WTC11 (cell line): ENCODE measurements at regions not wholly inside any gene's neighbourhood (a gene's known extent, or its start where the extent isn't known, plus 50 kb on each side); places are given as distances from the start of the nearest gene placed in this dataset.
"Not testable (repeated sequence)": the region's sequence is repeated elsewhere in the genome, so short reads cannot be mapped to it uniquely, and the experiment has no call there.

Experiments
- AFF4 ChIP-seq: sonication (generic); formaldehyde crosslinking; IDR thresholded peaks from 2 replicates; pipeline ENCODE4 v1.8.1; 2023; ENCODE audit warnings: mild to moderate bottlenecking, missing genetic modification reagents, borderline replicate concordance
- CTCF ChIP-seq: fragments of 200-600 bp; IDR thresholded peaks from 2 replicates; pipeline ENCODE4 v1.8.0; 2022; ENCODE audit warnings: antibody characterized with exemption
- FOXK1 ChIP-seq: sonication (generic); formaldehyde crosslinking; IDR thresholded peaks from 2 replicates; pipeline ENCODE4 v1.8.0; 2022; ENCODE audit warnings: mild to moderate bottlenecking, moderate library complexity, missing genetic modification reagents
- TF ChIP-seq, protein P1 (sequence below): sonication (generic); formaldehyde crosslinking; IDR thresholded peaks from 2 replicates; pipeline ENCODE4 v1.8.1; 2022; ENCODE audit warnings: mild to moderate bottlenecking, moderate library complexity, missing genetic modification reagents

- TF ChIP-seq, protein P1, sequence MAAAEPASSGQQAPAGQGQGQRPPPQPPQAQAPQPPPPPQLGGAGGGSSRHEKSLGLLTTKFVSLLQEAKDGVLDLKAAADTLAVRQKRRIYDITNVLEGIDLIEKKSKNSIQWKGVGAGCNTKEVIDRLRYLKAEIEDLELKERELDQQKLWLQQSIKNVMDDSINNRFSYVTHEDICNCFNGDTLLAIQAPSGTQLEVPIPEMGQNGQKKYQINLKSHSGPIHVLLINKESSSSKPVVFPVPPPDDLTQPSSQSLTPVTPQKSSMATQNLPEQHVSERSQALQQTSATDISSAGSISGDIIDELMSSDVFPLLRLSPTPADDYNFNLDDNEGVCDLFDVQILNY (CRISPR knock-in tag), result not testable (repeated sequence)
- not testable (repeated sequence) for TF ChIP-seq AFF4 (CRISPR knock-in tag); CTCF; FOXK1 (CRISPR knock-in tag)
Observed at GRCh38 chr3:181925841-181926240, 214.1 kb downstream of the SOX2 start.
